ENCODE measurements at regions not wholly inside any gene's neighbourhood (a gene's known extent, or its start where the extent isn't known, plus 50 kb on each side); places are given as distances from the start of the nearest gene placed in this dataset.
"Not testable (repeated sequence)": the region's sequence is repeated elsewhere in the genome, so short reads cannot be mapped to it uniquely, and the experiment has no call there.

GRCh38 chr11:37849706-37850105, 1251.7 kb upstream of the RAG2 start:
- Histone ChIP-seq H3K9me3 (ENCODE audit: control insufficient read depth, low read length) (no peaks in the 10 kb centered on the region), H3K36me3 (ENCODE audit: control insufficient read depth, insufficient read depth, low read length) (no peaks in the 10 kb centered on the region), H3K27me3 (ENCODE audit: control insufficient read depth, insufficient read depth, low read length, poor library complexity, severe bottlenecking) (no peaks in the 10 kb centered on the region), H3K4me3 (ENCODE audit: insufficient read depth, low read depth, low read length) (no peak overlapping the region), H3K4me1 (ENCODE audit: control insufficient read depth, insufficient read depth, low read length) (no peaks in the 10 kb centered on the region), H3K27ac (ENCODE audit: insufficient read depth, low read depth, low read length, poor library complexity, severe bottlenecking) (no peak overlapping the region)
- 67 to 80% methylated on average over 1 of the region's 1 CpG for WGBS, 2 experiments

GRCh38 chr11:37843603-37844002, 1245.6 kb upstream of the RAG2 start:
- 100% methylated on average over 1 of the region's 2 CpGs; no CpG with 5 or more reads in 1 of the 2 experiments for WGBS, 2 experiments

GRCh38 chr11:37841016-37841415, 1243.0 kb upstream of the RAG2 start:
- H3K27me3 ChIP-seq (ENCODE audit: control insufficient read depth, insufficient read depth, low read length, poor library complexity, severe bottlenecking), result no peaks in the 10 kb centered on the region
- 84 to 93% methylated on average over 2 of the region's 2 CpGs for WGBS, 2 experiments
- H3K9me3 ChIP-seq (ENCODE audit: control insufficient read depth, low read length), result no peaks in the 10 kb centered on the region
- H3K4me1 ChIP-seq (ENCODE audit: control insufficient read depth, insufficient read depth, low read length), result no peaks in the 10 kb centered on the region
- H3K36me3 ChIP-seq (ENCODE audit: control insufficient read depth, insufficient read depth, low read length), result no peaks in the 10 kb centered on the region
- no peak overlapping the region for H3K27ac ChIP-seq (ENCODE audit: insufficient read depth, low read depth, low read length, poor library complexity, severe bottlenecking)
- no peak overlapping the region for H3K4me3 ChIP-seq (ENCODE audit: insufficient read depth, low read depth, low read length)

More at GRCh38 chr11:37843603-37844002, 1245.6 kb upstream of the RAG2 start:
- Histone ChIP-seq H3K4me3 (ENCODE audit: insufficient read depth, low read depth, low read length) (no peak overlapping the region), H3K36me3 (ENCODE audit: control insufficient read depth, insufficient read depth, low read length) (no peaks in the 10 kb centered on the region), H3K4me1 (ENCODE audit: control insufficient read depth, insufficient read depth, low read length) (no peaks in the 10 kb centered on the region), H3K27ac (ENCODE audit: insufficient read depth, low read depth, low read length, poor library complexity, severe bottlenecking) (no peak overlapping the region), H3K9me3 (ENCODE audit: control insufficient read depth, low read length) (no peaks in the 10 kb centered on the region), H3K27me3 (ENCODE audit: control insufficient read depth, insufficient read depth, low read length, poor library complexity, severe bottlenecking) (no peaks in the 10 kb centered on the region)

GRCh38 chr11:37840345-37840744, 1242.3 kb upstream of the RAG2 start:
- H3K4me1 ChIP-seq (ENCODE audit: control insufficient read depth, insufficient read depth, low read length); H3K36me3 ChIP-seq (ENCODE audit: control insufficient read depth, insufficient read depth, low read length); H3K27me3 ChIP-seq (ENCODE audit: control insufficient read depth, insufficient read depth, low read length, poor library complexity, severe bottlenecking); H3K4me3 ChIP-seq (ENCODE audit: insufficient read depth, low read depth, low read length); H3K9me3 ChIP-seq (ENCODE audit: control insufficient read depth, low read length); H3K27ac ChIP-seq (ENCODE audit: insufficient read depth, low read depth, low read length, poor library complexity, severe bottlenecking): not testable (repeated sequence)
- WGBS, 2 experiments, result 100% methylated on average over 1 to 2 of the region's 2 CpGs

GRCh38 chr11:37830529-37830928, 1232.5 kb upstream of the RAG2 start:
- 96 to 99% methylated on average over 4 of the region's 4 CpGs for WGBS, 2 experiments

GRCh38 chr11:37817727-37818270, 1219.8 kb upstream of the RAG2 start:
- WGBS, 2 experiments, result 94% methylated on average over 11 of the region's 11 CpGs
- Histone ChIP-seq H3K4me1 (ENCODE audit: control insufficient read depth, insufficient read depth, low read length) (no peaks in the 10 kb centered on the region), H3K4me3 (ENCODE audit: insufficient read depth, low read depth, low read length) (no peak overlapping the region), H3K27me3 (ENCODE audit: control insufficient read depth, insufficient read depth, low read length, poor library complexity, severe bottlenecking) (no peaks in the 10 kb centered on the region), H3K9me3 (ENCODE audit: control insufficient read depth, low read length) (no peaks in the 10 kb centered on the region), H3K36me3 (ENCODE audit: control insufficient read depth, insufficient read depth, low read length) (no peaks in the 10 kb centered on the region), H3K27ac (ENCODE audit: insufficient read depth, low read depth, low read length, poor library complexity, severe bottlenecking) (no peak overlapping the region)

More at GRCh38 chr11:37830529-37830928, 1232.5 kb upstream of the RAG2 start:
- no peaks in the 10 kb centered on the region for H3K36me3 ChIP-seq (ENCODE audit: control insufficient read depth, insufficient read depth, low read length)
- H3K27me3 ChIP-seq (ENCODE audit: control insufficient read depth, insufficient read depth, low read length, poor library complexity, severe bottlenecking), result no peaks in the 10 kb centered on the region
- no peaks in the 10 kb centered on the region for H3K4me1 ChIP-seq (ENCODE audit: control insufficient read depth, insufficient read depth, low read length)
- H3K4me3 ChIP-seq (ENCODE audit: insufficient read depth, low read depth, low read length), result no peak overlapping the region
- no peaks in the 10 kb centered on the region for H3K9me3 ChIP-seq (ENCODE audit: control insufficient read depth, low read length)
- H3K27ac ChIP-seq (ENCODE audit: insufficient read depth, low read depth, low read length, poor library complexity, severe bottlenecking), result no peak overlapping the region

GRCh38 chr11:37812281-37812880, 1214.3 kb upstream of the RAG2 start:
- WGBS, 2 experiments, result 89 to 91% methylated on average over 16 of the region's 16 CpGs
- Histone ChIP-seq H3K36me3 (ENCODE audit: control insufficient read depth, insufficient read depth, low read length) (no peaks in the 10 kb centered on the region), H3K4me1 (ENCODE audit: control insufficient read depth, insufficient read depth, low read length) (no peaks in the 10 kb centered on the region), H3K27ac (ENCODE audit: insufficient read depth, low read depth, low read length, poor library complexity, severe bottlenecking) (no peak overlapping the region), H3K4me3 (ENCODE audit: insufficient read depth, low read depth, low read length) (no peak overlapping the region), H3K9me3 (ENCODE audit: control insufficient read depth, low read length) (no peaks in the 10 kb centered on the region), H3K27me3 (ENCODE audit: control insufficient read depth, insufficient read depth, low read length, poor library complexity, severe bottlenecking) (no peaks in the 10 kb centered on the region)

GRCh38 chr11:37811349-37811748, 1213.3 kb upstream of the RAG2 start:
- 95% methylated on average over 7 of the region's 7 CpGs for WGBS, 2 experiments
- H3K36me3 ChIP-seq (ENCODE audit: control insufficient read depth, insufficient read depth, low read length), result no peaks in the 10 kb centered on the region
- no peaks in the 10 kb centered on the region for H3K27me3 ChIP-seq (ENCODE audit: control insufficient read depth, insufficient read depth, low read length, poor library complexity, severe bottlenecking)
- H3K4me1 ChIP-seq (ENCODE audit: control insufficient read depth, insufficient read depth, low read length), result no peaks in the 10 kb centered on the region
- no peaks in the 10 kb centered on the region for H3K9me3 ChIP-seq (ENCODE audit: control insufficient read depth, low read length)
- H3K4me3 ChIP-seq (ENCODE audit: insufficient read depth, low read depth, low read length), result no peak overlapping the region
- no peak overlapping the region for H3K27ac ChIP-seq (ENCODE audit: insufficient read depth, low read depth, low read length, poor library complexity, severe bottlenecking)

GRCh38 chr11:37804666-37805065, 1206.6 kb upstream of the RAG2 start:
- no peaks in the 10 kb centered on the region for H3K4me1 ChIP-seq (ENCODE audit: control insufficient read depth, insufficient read depth, low read length)
- H3K36me3 ChIP-seq (ENCODE audit: control insufficient read depth, insufficient read depth, low read length), result no peaks in the 10 kb centered on the region
- no peaks in the 10 kb centered on the region for H3K9me3 ChIP-seq (ENCODE audit: control insufficient read depth, low read length)
- 96 to 97% methylated on average over 2 of the region's 2 CpGs for WGBS, 2 experiments
- H3K4me3 ChIP-seq (ENCODE audit: insufficient read depth, low read depth, low read length), result no peak overlapping the region
- H3K27ac ChIP-seq (ENCODE audit: insufficient read depth, low read depth, low read length, poor library complexity, severe bottlenecking), result no peak overlapping the region
- no peaks in the 10 kb centered on the region for H3K27me3 ChIP-seq (ENCODE audit: control insufficient read depth, insufficient read depth, low read length, poor library complexity, severe bottlenecking)

GRCh38 chr11:37788141-37788877, 1190.3 kb upstream of the RAG2 start:
- Histone ChIP-seq H3K36me3 (ENCODE audit: control insufficient read depth, insufficient read depth, low read length) (no peaks in the 10 kb centered on the region), H3K27me3 (ENCODE audit: control insufficient read depth, insufficient read depth, low read length, poor library complexity, severe bottlenecking) (no peaks in the 10 kb centered on the region), H3K9me3 (ENCODE audit: control insufficient read depth, low read length) (no peaks in the 10 kb centered on the region), H3K4me3 (ENCODE audit: insufficient read depth, low read depth, low read length) (no peak overlapping the region), H3K4me1 (ENCODE audit: control insufficient read depth, insufficient read depth, low read length) (no peaks in the 10 kb centered on the region), H3K27ac (ENCODE audit: insufficient read depth, low read depth, low read length, poor library complexity, severe bottlenecking) (no peak overlapping the region)
- WGBS, 2 experiments, result 83 to 86% methylated on average over 3 to 4 of the region's 5 CpGs
